ENCODE measurements at regions not wholly inside any gene's neighbourhood (a gene's known extent, or its start where the extent isn't known, plus 50 kb on each side); places are given as distances from the start of the nearest gene placed in this dataset.

- 61 to 71% (median 62%) methylated on average over 3 of the region's 3 CpGs for WGBS, 3 donors
- no peak for DNase-seq
- no peak overlapping the region for H3K27ac ChIP-seq (ENCODE audit: low read depth in 1 of 3, low read length in 2 of 3)
- no peaks in the 10 kb centered on the region for H3K9me3 ChIP-seq (ENCODE audit: control insufficient read depth in 2 of 2, insufficient read depth in 1 of 2, low read depth in 1 of 2, low read length in 1 of 2)
- no peak overlapping the region for H3K4me3 ChIP-seq (ENCODE audit: low read depth in 1 of 3, low read length in 3 of 3)
- no peaks in the 10 kb centered on the region for H3K27me3 ChIP-seq (ENCODE audit: control insufficient read depth in 3 of 3, insufficient read depth in 3 of 3, low read length in 3 of 3)
- no peaks in the 10 kb centered on the region for H3K4me1 ChIP-seq (ENCODE audit: control insufficient read depth in 3 of 3, insufficient read depth in 2 of 3, low read depth in 1 of 3, low read length in 2 of 3)
- no peak for FAIRE-seq
- H3K36me3 ChIP-seq (ENCODE audit: control insufficient read depth in 3 of 3, insufficient read depth in 2 of 3, low read depth in 1 of 3, low read length in 3 of 3) = no peaks in the 10 kb centered on the region
Measured at GRCh38 chr14:26707234-26707633, 109.4 kb upstream of the NOVA1 start.

GRCh38 chr14:26709019-26709418 lies 111.2 kb upstream of the NOVA1 start:
- FAIRE-seq (no peak), DNase-seq (no peak)
- Histone ChIP-seq H3K27me3 (ENCODE audit: control insufficient read depth in 3 of 3, insufficient read depth in 3 of 3, low read length in 3 of 3) (no peaks in the 10 kb centered on the region), H3K9me3 (ENCODE audit: control insufficient read depth in 2 of 2, insufficient read depth in 1 of 2, low read depth in 1 of 2, low read length in 1 of 2) (no peaks in the 10 kb centered on the region), H3K36me3 (ENCODE audit: control insufficient read depth in 3 of 3, insufficient read depth in 2 of 3, low read depth in 1 of 3, low read length in 3 of 3) (no peaks in the 10 kb centered on the region), H3K27ac (ENCODE audit: low read depth in 1 of 3, low read length in 2 of 3) (no peak overlapping the region), H3K4me1 (ENCODE audit: control insufficient read depth in 3 of 3, insufficient read depth in 2 of 3, low read depth in 1 of 3, low read length in 2 of 3) (no peaks in the 10 kb centered on the region), H3K4me3 (ENCODE audit: low read depth in 1 of 3, low read length in 3 of 3) (no peak overlapping the region)

- Histone ChIP-seq H3K36me3 (ENCODE audit: control insufficient read depth in 3 of 3, insufficient read depth in 2 of 3, low read depth in 1 of 3, low read length in 3 of 3) (no peaks in the 10 kb centered on the region), H3K9me3 (ENCODE audit: control insufficient read depth in 2 of 2, insufficient read depth in 1 of 2, low read depth in 1 of 2, low read length in 1 of 2) (no peaks in the 10 kb centered on the region), H3K27ac (ENCODE audit: low read depth in 1 of 3, low read length in 2 of 3) (no peak overlapping the region), H3K4me1 (ENCODE audit: control insufficient read depth in 3 of 3, insufficient read depth in 2 of 3, low read depth in 1 of 3, low read length in 2 of 3) (no peaks in the 10 kb centered on the region), H3K27me3 (ENCODE audit: control insufficient read depth in 3 of 3, insufficient read depth in 3 of 3, low read length in 3 of 3) (no peaks in the 10 kb centered on the region), H3K4me3 (ENCODE audit: low read depth in 1 of 3, low read length in 3 of 3) (no peak overlapping the region)
- no peak for DNase-seq
- 93 to 97% (median 96%) methylated on average over 3 of the region's 3 CpGs for WGBS, 3 donors
- FAIRE-seq = no peak
Measured at GRCh38 chr14:26719514-26719913, 121.7 kb upstream of the NOVA1 start.

DNA sequence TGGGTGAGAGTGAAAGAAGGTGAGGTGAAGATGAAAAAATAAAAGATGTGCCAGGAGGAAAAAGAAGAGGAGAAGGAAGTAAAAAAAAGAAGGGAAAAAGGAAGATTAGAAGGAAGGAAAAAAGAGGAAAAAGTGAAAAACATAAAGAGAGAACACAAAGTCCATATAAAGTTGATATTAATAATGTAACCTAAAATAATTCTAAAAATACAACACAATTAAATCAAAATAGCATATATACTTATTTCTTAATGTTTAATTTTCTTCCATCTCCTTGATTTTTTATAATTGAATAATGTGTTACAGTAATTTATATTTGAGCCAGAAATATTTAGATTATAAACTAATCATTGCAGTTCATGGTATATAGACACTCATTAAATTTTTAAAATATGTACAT lies 124.4 kb upstream of the NOVA1 start:
- FAIRE-seq = no peak

GRCh38 chr14:26729851-26730250 lies 132.0 kb upstream of the NOVA1 start:
- H3K9me3 ChIP-seq (ENCODE audit: control insufficient read depth in 2 of 2, insufficient read depth in 1 of 2, low read depth in 1 of 2, low read length in 1 of 2) = no peaks in the 10 kb centered on the region
- no peaks in the 10 kb centered on the region for H3K36me3 ChIP-seq (ENCODE audit: control insufficient read depth in 3 of 3, insufficient read depth in 2 of 3, low read depth in 1 of 3, low read length in 3 of 3)
- no peak for FAIRE-seq

More for the DNA sequence above, 124.4 kb upstream of the NOVA1 start:
- no peak for DNase-seq
- Histone ChIP-seq H3K9me3 (ENCODE audit: control insufficient read depth in 2 of 2, insufficient read depth in 1 of 2, low read depth in 1 of 2, low read length in 1 of 2) (no peaks in the 10 kb centered on the region), H3K4me1 (ENCODE audit: control insufficient read depth in 3 of 3, insufficient read depth in 2 of 3, low read depth in 1 of 3, low read length in 2 of 3) (no peaks in the 10 kb centered on the region), H3K27me3 (ENCODE audit: control insufficient read depth in 3 of 3, insufficient read depth in 3 of 3, low read length in 3 of 3) (no peaks in the 10 kb centered on the region), H3K27ac (ENCODE audit: low read depth in 1 of 3, low read length in 2 of 3) (no peak overlapping the region), H3K36me3 (ENCODE audit: control insufficient read depth in 3 of 3, insufficient read depth in 2 of 3, low read depth in 1 of 3, low read length in 3 of 3) (no peaks in the 10 kb centered on the region), H3K4me3 (ENCODE audit: low read depth in 1 of 3, low read length in 3 of 3) (no peak overlapping the region)

DNA sequence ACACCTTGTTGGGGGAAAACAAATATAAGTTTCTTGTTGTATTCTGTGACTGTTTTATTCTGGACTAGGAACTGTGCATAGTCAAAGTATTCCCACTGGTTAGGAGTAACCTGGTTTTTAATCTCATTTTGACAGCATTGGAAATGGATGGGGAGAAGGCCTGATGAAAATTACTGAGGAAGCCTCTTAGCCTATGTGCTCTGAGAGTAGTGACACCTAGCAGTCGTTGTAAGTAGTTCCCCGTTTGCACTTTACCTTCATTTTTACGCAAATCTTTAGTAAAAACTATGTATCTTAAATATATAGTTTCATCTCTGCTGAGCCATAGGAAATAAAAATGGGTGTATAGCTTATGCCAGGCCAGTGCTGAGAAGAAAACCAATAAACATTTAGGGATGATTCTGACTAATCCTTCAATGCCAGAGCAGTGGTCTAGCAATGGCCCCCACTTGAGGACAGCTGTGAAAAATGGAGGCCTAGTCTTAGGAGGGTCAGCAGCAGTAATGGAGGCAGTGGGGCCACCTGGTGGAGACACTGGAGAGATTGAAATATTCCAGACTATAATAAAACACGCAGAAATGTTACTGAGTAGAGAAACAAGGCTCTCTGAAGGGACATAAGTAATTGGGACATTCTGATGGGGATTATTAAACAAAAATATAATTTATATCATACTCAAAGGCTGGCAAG lies 133.2 kb upstream of the NOVA1 start:
- Histone ChIP-seq H3K9me3 (ENCODE audit: control insufficient read depth in 2 of 2, insufficient read depth in 1 of 2, low read depth in 1 of 2, low read length in 1 of 2) (no peaks in the 10 kb centered on the region), H3K27me3 (ENCODE audit: control insufficient read depth in 3 of 3, insufficient read depth in 3 of 3, low read length in 3 of 3) (no peaks in the 10 kb centered on the region), H3K4me1 (ENCODE audit: control insufficient read depth in 3 of 3, insufficient read depth in 2 of 3, low read depth in 1 of 3, low read length in 2 of 3) (no peaks in the 10 kb centered on the region), H3K27ac (ENCODE audit: low read depth in 1 of 3, low read length in 2 of 3) (no peak overlapping the region), H3K4me3 (ENCODE audit: low read depth in 1 of 3, low read length in 3 of 3) (no peak overlapping the region), H3K36me3 (ENCODE audit: control insufficient read depth in 3 of 3, insufficient read depth in 2 of 3, low read depth in 1 of 3, low read length in 3 of 3) (no peaks in the 10 kb centered on the region)
- whole genome bisulfite sequencing, 3 donors = 71 to 81% (median 76%) methylated on average over 4 of the region's 4 CpGs
- DNase-seq (peak in 1 of 2 donors; percentile 4), FAIRE-seq (no peak)

More at GRCh38 chr14:26729851-26730250, 132.0 kb upstream of the NOVA1 start:
- Histone ChIP-seq H3K4me1 (ENCODE audit: control insufficient read depth in 3 of 3, insufficient read depth in 2 of 3, low read depth in 1 of 3, low read length in 2 of 3) (no peaks in the 10 kb centered on the region), H3K4me3 (ENCODE audit: low read depth in 1 of 3, low read length in 3 of 3) (no peak overlapping the region), H3K27me3 (ENCODE audit: control insufficient read depth in 3 of 3, insufficient read depth in 3 of 3, low read length in 3 of 3) (no peaks in the 10 kb centered on the region), H3K27ac (ENCODE audit: low read depth in 1 of 3, low read length in 2 of 3) (no peak overlapping the region)
- WGBS, 3 donors = 65 to 78% (median 70%) methylated on average over 3 of the region's 3 CpGs
- DNase-seq = no peak

- Histone ChIP-seq H3K36me3 (ENCODE audit: control insufficient read depth in 3 of 3, insufficient read depth in 2 of 3, low read depth in 1 of 3, low read length in 3 of 3) (no peaks in the 10 kb centered on the region), H3K9me3 (ENCODE audit: control insufficient read depth in 2 of 2, insufficient read depth in 1 of 2, low read depth in 1 of 2, low read length in 1 of 2) (no peaks in the 10 kb centered on the region), H3K4me3 (ENCODE audit: low read depth in 1 of 3, low read length in 3 of 3) (no peak overlapping the region), H3K4me1 (ENCODE audit: control insufficient read depth in 3 of 3, insufficient read depth in 2 of 3, low read depth in 1 of 3, low read length in 2 of 3) (no peaks in the 10 kb centered on the region), H3K27me3 (ENCODE audit: control insufficient read depth in 3 of 3, insufficient read depth in 3 of 3, low read length in 3 of 3) (no peaks in the 10 kb centered on the region), H3K27ac (ENCODE audit: low read depth in 1 of 3, low read length in 2 of 3) (no peak overlapping the region)
- WGBS, 3 donors = 54 to 76% (median 62%) methylated on average over 2 of the region's 2 CpGs
- FAIRE-seq (no peak), DNase-seq (no peak)
Measured at GRCh38 chr14:26735811-26736210, 138.0 kb upstream of the NOVA1 start.

GRCh38 chr14:26738571-26738970 lies 140.7 kb upstream of the NOVA1 start:
- no peaks in the 10 kb centered on the region for H3K27me3 ChIP-seq (ENCODE audit: control insufficient read depth in 3 of 3, insufficient read depth in 3 of 3, low read length in 3 of 3)
- 29 to 39% (median 31%) methylated on average over 3 of the region's 3 CpGs for WGBS, 3 donors
- no peak overlapping the region for H3K27ac ChIP-seq (ENCODE audit: low read depth in 1 of 3, low read length in 2 of 3)
- no peak overlapping the region for H3K4me3 ChIP-seq (ENCODE audit: low read depth in 1 of 3, low read length in 3 of 3)
- FAIRE-seq (no peak), DNase-seq (no peak)
- H3K36me3 ChIP-seq (ENCODE audit: control insufficient read depth in 3 of 3, insufficient read depth in 2 of 3, low read depth in 1 of 3, low read length in 3 of 3) = no peaks in the 10 kb centered on the region
- no peaks in the 10 kb centered on the region for H3K9me3 ChIP-seq (ENCODE audit: control insufficient read depth in 2 of 2, insufficient read depth in 1 of 2, low read depth in 1 of 2, low read length in 1 of 2)
- H3K4me1 ChIP-seq (ENCODE audit: control insufficient read depth in 3 of 3, insufficient read depth in 2 of 3, low read depth in 1 of 3, low read length in 2 of 3) = no peaks in the 10 kb centered on the region

GRCh38 chr14:26741711-26742212 lies 143.9 kb upstream of the NOVA1 start:
- DNase-seq (no peak), FAIRE-seq (no peak)
- no peak overlapping the region for H3K27ac ChIP-seq (ENCODE audit: low read depth in 1 of 3, low read length in 2 of 3)
- no peaks in the 10 kb centered on the region for H3K27me3 ChIP-seq (ENCODE audit: control insufficient read depth in 3 of 3, insufficient read depth in 3 of 3, low read length in 3 of 3)
- H3K4me1 ChIP-seq (ENCODE audit: control insufficient read depth in 3 of 3, insufficient read depth in 2 of 3, low read depth in 1 of 3, low read length in 2 of 3) = no peaks in the 10 kb centered on the region
- no peaks in the 10 kb centered on the region for H3K36me3 ChIP-seq (ENCODE audit: control insufficient read depth in 3 of 3, insufficient read depth in 2 of 3, low read depth in 1 of 3, low read length in 3 of 3)
- H3K4me3 ChIP-seq (ENCODE audit: low read depth in 1 of 3, low read length in 3 of 3) = no peak overlapping the region
- no peaks in the 10 kb centered on the region for H3K9me3 ChIP-seq (ENCODE audit: control insufficient read depth in 2 of 2, insufficient read depth in 1 of 2, low read depth in 1 of 2, low read length in 1 of 2)
